Activated naive CD4-positive, alpha-beta T cell treated with anti-CD3 and anti-CD28 coated beads, Interleukin-2, amount 50 U/mL, for 16 hours (primary cell): ENCODE measurements at regions not wholly inside any gene's neighbourhood (a gene's known extent, or its start where the extent isn't known, plus 50 kb on each side); places are given as distances from the start of the nearest gene placed in this dataset.

Experiments
- DNase-seq: peaks from one replicate; pipeline ENCODE4 v3.0.0-alpha.2; 2020

DNA sequence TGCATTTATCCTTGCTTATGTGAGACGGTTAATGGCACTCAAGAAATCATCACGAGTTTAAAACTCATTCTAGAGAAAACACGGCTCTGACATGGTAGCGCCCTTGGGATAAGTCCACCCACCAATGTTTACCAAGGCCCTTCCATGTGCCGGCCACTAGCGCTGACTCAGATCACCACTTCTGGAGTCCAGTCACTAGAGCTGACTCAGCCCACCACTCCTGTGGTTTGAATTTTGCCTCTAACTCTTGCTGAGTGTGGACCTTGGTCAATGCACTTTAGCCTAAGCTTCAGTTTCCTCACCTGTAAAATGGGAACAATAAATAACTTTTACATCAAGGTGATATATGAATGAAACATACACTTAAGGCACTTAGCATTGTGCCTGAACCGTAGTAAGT lies 358.4 kb upstream of the PROK2 start:
- DNase-seq: no peak

DNA sequence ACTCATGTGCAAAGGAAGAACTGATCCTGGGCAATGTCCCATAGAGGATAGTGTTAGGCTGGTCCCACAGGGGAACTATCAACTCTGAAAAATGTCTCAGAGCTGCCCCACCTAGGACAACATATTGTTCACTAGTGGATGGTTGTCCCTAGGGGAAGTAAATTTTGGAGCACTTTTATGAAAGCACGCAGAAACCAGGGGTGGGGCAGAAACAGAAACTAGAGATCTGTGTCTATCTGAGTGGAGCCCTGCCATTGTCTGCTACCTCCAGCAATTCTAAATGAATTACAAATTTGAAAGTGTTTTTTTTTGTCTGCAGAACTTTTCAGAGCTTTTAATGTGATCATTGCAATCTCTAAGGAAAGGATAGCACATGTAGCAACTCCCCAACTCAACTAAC lies 357.1 kb upstream of the PROK2 start:
- DNase-seq: no peak

DNA sequence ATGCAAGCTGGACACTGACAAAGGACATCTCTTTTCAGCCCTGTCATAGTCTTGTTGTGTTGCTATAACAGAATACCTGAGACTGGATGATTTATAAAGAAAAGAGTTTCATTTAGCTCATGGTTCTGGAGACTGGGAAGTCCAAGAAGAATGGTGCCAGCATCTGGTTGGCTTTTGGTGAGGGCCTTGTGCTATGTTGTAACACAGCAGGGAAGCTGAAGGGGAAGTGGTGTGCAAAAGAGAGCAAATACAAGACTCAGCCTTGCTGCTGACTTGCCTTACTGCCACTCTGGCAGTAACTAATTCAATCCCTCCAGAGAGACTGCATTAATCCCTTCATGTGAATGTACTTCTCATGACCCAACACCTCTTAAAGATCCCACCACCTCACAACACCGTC lies 356.3 kb upstream of the PROK2 start:
- no peak for DNase-seq

DNA sequence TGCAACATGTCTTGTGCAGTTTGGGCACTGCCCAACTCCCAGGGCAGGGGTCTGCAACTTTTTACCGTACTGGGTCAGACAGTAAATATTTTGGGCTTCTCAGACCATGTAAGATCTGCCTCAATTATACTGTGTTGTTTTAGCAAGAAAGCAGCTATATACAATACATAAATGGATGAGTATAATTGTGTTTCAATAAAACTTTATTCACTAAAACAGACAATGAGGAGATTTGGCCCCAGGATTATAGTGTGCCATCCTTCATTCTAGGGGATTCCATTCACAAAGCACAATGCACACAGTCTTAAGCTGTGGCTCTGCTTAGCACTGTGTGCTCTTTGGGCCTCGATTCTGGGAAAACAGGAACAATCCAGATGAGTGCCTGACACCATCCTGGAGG lies 354.4 kb upstream of the PROK2 start:
- DNase-seq: no peak

DNA sequence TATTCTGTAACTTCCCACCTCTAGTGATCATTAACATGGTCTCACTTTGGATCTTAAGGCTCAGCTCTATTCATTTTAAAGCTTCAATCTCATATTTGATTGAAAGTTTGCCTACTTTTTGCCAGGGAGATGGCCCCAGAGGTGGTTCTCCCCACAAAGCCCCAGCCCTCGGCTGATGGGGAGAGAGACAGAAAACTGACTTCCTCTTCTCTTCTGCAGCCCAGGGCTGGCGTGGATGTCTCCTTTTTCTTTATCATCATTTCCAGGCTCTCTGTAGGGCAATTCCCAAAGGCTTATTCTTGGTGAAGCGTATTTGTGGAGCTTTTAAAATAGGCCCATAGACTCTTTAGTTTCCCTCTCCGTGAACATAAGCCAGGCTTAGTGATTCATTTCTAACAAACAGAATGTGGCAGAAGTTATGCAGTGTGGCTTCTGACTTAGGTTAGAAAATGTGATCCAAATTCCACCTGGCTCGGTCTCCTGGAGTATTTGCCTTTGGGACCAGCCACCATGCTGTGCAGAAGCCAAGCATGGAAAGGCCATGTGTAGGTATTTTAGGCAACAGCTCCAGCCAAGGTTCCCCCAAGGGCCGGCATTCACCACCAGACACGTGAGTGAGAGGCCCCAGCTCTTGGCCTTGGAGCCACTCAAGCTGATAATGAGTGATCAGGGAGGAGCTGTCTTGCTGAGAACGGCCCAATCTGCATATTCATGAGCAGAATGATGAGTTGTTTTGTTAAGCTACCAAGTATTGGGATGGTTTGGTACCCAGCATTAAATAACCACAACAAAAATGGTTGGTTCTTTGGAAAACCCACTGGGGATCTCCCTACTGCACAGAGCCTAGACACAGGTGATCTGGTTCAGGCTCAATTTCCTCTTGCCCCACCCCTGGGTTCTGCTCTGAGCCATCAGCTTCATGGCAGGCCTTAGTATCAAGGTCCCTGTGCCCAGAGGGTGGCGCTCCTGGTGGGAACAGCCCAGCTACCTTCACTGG lies 353.2 kb upstream of the PROK2 start:
- DNase-seq: peak; percentile 26

DNA sequence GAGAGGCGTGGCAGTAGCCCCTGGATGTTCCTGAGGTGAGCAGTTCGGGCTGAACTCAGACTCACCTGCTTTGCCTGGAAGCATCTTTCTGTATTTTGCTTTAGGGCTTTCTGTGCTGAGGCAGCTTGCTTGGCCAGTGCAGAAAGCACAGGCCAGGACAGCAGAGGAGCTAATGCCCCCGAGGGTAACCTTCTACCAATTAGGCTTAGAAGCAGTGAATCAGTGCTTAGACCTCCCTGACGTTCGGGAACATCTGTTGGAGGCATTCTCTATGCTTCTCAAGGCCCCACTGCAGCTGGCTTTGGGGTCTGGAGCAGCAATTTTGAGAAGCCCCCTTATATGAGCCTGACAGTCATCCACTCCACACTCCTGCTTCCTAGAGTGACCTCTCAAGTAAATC lies 350.7 kb upstream of the PROK2 start:
- DNase-seq: no peak

DNA sequence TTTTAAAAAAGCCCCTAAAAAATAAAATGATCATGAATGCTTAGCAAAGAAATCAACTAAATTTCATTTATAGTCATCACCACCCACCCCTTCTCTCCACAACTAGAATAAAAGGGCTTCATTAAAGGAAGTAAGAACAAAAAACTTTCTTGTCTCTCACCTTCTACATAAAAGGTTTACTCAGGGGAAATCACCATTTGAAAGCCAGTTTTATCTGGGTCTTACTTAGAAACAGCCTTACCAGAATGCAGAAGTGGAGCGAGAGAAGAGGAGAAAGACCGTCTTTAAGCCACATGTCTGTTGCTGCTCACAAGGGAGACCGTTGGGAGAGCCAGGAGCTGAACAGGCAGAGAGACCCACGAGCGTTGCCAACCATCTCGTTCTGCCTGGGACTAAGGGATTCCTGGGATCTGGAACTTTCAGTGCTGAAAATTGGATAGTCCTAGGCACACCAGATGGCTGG lies 350.1 kb upstream of the PROK2 start:
- no peak for DNase-seq

DNA sequence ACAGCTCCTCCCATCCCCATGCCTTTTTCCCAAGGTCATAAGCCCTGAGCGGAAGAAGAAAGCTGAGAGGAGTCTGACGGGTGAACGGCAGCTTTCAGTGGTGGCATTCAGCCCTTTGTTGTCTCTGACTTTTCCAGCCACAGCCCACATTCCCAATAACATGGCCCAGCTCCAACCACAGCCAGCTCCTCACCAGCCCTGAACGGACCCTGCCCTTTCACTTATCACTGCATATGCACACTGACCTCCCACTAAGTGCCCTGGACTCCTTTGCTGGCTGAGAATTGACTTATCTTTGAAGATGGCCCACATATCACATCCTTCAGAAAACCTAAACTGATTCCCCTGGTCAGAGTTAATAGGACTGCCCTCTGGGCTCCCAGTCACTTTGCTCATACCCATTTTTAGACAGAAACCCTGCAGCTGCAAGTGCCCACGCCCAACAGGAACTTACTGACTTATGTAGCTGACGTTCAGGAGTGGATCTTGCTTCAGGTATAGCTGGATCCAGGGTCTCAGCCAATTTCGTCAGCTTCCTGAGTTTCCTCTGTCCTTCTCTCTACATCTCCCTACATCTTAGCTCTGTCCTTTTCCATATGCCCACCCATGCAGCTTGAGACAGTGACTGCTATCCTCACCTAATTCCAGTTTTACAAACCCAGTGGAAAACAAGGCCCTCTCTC lies 348.5 kb upstream of the PROK2 start:
- DNase-seq: no peak

DNA sequence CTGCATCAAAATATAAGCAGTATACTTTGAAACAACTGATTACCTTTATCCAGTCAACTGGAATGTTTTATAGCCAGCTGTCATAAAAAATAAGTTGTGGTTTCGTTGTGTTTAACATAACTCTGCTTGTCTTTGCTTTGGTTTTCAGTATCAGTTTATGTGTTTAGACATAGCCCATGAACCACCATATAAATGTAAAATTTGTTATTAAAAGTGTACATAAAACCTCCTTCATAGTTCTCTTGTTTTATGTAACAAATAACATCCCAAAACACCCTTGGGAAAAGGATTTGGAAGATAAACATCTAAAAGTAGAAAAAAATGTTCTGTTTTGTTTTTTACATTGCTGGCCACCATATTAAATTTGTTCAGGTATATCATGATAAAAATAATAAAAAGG lies 347.0 kb upstream of the PROK2 start:
- no peak for DNase-seq

DNA sequence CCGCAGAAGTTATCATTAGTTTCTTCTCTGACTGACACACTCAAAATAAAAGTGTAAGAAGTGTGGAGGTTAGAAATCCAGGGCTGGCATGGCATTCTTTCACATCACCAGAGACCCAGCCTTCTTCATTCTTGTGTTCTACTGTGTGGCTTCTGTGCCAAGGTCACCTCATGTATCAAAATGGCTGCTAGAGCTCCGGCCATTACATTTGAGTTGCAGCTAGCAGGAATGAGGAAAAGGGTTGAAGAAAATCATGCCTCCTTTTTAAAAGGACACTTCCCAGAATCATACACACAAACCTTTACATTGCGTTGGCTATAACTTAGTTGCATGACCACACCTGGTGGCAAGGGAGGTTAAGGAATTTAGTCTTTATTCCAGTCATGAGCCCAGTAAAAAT lies 345.6 kb upstream of the PROK2 start:
- no peak for DNase-seq

DNA sequence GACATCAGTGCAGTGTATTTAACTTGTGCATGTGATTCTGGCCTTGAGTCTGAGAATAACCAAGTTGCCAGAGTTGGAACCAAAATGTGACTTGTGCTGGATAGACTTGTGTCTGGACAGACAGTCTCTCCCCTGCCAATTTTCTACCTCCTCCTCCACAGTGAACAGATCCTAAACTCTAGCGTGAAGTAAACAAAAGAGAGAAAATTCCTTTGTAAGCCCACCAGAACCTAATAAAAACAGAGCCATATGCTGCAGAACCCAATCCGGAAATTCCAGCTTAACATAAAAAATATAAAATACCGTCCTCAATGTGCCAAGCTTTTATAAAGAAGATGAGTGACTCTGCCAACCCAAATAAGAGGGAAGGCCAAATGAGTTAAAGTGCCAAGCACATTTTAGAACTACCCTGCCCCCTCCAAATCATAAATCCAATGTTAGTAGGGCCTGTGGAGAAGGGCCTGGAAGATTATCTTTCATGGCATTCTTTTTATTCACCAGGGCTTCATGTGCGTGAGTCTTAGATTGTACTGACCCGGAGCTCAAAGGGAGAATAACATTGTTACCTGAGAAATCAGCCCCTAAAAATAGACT lies 344.6 kb upstream of the PROK2 start:
- DNase-seq: no peak

DNA sequence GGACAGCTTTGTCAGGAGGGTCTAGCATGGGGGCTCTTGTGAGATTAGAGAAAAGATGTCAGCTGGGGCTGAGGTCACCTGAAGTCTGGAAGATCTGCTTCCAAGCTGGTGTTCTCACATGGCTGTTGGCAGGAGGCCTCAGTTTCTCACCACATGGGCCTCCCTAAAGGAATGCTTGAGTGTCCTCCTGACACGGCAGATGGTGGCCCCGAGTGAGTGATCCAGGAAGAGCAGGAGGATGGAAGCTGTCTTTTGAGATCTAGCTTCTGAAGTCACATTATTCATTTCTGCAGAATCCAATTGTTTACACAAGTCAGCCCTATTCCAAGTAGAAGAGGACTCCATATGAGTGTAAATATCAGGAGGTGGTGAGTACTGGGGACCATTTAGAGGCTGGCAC lies 344.0 kb upstream of the PROK2 start:
- DNase-seq: no peak

DNA sequence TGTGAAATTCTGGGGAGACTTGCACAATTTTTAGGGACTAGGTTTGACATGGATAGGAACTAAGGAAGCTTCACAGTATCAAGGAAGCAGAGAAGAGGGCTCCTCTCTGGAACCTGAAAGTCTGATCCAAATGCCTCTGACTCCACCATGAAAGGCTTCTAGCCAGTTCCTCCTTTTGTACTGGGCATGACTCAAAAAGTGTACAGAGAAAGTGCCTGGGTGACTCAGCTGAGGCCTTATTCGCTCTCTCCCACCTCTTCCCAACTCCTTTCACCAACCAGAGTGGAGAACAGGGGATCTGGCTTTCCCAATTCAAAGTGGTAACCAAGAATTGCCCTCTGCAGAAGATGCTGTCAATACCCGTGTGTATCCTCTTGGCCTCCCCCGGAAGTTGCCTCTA lies 342.9 kb upstream of the PROK2 start:
- DNase-seq: no peak

DNA sequence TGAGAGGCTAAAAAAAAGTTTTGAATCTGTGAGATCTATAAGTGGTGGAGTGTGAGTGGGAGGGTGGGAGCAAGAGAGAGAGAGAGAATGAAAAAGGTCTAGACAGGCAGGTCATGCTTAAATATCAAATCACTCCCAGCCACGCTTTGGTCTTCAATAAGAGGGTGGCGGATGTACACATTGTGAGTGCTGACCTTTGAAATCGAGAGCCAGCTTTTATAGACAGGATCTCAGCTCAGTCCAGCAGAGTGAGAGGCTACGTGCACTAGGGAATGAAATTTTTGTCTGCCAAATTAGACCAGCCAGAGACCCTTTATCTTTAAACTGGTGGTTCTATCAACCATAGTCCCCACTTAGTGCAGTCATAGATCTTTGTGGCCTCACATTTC lies 342.3 kb upstream of the PROK2 start:
- no peak for DNase-seq

DNA sequence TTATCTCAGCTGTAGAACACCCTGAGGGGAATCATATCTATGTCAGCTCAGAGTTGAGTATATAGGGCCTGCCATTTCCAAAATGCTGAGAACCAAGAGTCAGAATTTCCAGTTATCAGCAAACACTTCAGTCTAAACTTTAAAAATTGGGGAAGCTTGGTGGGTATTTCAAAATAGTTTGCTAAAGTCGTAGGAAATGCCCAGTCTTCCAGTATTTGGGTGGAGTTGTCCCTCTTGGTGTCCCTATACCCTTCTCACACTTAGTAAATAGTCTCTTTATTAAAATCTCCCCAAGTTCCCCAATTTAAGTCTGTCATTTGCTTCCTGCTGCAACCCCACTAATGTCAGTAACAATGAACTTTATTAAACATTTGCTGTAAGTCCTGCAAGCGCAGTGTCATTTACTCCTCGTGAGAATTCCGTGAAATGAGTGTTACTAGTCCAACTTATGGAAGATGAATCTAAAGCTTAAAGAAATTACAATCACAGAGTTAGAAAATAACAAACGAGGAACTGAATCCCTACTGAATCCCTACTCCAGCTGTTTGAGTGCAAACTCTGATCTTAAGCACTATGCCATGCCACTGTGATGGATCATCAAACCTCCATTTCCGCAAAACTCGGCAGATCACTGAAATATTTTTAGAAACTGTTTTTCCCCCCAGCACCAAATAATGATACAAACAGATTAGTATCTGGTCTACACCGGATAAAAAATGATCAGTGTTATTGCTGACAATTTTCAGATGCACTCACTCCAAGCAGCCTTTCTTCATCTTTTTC lies 341.7 kb upstream of the PROK2 start:
- DNase-seq: no peak

DNA sequence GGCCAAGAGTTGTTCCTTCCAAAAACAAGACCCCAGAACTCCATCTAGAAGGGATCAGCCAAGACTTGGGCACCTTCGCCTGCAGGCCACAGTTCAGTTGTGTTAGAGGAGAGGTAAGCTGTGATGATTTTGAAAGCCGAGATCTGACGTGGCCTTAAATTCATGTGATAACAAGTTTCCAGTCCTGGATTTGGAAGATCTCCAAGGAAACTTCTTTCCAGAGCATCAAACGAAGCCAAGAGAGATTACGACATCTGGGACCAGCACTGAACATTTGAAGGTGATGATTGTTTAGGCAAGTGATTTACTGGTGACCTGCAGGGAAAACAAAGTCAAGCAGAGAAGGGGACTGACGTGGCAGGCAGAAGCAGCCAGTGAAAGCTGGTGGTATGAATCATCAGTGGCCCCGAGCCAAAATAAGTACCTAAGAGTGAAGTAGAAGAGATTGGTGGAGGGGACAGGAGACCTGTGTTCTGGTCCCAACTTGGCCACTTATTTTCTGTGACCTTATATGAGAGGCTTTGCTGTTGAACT lies 339.0 kb upstream of the PROK2 start:
- no peak for DNase-seq

DNA sequence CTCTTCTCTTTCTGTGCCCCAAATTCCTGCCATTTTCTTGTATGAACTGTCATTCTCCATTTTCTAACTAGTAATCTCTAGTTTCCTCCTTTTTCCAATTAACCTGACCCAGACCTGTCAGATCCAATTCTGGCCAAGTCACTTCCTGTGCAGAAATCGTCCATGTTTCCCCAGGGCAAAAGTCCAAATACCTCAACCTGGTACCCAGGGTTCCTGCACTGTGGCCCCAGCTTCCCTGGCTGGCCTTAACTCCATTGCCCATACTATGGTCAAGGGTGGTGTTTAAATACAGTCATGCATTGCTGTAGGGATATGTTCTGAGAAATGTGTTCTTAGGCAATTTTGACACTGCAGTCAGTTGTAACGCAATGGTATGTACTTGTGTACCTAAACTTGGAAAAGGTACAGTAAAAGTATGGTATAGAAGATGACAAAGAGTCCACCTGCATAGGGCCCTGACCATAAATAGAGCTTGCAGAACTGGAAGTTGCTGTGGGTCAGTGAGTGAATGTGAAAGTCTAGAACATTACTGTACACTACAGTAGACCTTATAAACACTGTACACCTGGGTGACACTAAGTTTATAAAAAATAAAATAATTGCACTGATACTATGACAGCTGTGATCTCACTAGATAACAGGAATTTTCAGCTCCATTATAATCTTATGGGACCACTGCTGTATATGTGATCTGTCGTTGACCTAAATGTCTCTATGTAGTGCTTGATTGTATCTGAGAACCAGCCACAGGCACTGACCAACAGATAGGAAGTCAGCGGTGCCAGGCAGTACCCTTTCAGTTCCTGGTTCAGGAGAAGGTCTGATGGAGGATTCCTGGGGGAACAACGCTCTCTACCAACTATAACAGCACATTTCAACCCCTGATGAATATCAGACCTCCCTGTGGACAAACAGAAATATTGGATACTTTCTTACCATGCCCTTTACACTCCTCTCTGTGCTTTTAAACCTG lies 336.1 kb upstream of the PROK2 start:
- no peak for DNase-seq

DNA sequence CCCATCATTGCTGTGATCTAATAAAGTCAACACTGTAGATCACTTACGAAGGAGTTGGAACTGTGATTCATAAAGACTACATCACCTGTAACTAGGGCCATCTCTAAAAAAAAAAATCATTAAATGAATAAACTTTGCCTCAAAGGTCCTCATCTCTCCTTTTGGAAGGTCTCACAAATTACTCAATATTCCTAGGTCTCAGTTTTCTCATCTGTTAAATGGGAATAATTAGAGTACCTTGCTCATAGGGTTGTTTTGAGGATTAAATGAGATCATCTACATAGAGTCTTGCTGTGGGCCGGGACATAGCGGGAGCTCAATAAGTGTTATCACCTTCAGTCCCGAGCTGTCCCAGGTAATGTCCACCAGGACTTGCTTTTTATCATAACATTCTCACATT lies 335.1 kb upstream of the PROK2 start:
- no peak for DNase-seq

DNA sequence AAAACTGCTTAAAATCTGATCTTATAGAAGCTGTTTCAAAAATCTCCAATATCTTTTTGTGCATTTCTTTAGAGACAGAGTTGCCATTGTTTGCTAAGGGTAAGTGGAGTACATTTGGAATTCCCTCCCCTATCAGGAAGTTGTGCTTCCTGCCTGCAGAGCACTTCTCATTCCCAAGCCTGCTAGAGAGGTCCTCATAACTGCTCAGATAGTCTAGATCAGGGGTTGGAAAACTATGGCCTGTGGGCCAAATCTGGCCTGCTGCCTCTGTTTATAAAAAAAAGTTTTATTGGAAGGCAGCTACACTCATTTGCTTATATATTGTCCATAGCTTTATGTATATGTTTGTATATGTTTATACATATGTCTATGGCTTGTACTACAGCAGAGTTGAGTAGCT lies 333.7 kb upstream of the PROK2 start:
- DNase-seq: no peak

DNA sequence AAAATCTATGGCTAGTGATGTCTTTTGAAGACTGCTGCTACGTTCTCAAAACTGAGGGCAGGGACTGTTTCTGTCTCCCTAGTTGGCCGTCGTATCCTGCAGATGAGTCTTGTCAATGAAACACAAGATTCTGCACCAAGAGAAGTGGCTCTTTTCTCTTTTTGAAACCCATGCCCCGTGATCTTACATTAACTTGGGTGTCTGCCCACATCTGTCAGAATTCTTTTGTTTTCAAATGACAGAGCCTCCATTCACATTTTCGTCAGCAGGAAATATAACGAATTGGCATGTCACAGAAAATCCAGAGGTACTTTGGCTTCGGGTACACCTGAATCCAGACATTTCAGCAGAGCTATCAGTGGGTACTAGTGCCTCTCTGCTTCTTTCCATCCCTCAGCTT lies 331.3 kb upstream of the PROK2 start:
- DNase-seq: no peak

DNA sequence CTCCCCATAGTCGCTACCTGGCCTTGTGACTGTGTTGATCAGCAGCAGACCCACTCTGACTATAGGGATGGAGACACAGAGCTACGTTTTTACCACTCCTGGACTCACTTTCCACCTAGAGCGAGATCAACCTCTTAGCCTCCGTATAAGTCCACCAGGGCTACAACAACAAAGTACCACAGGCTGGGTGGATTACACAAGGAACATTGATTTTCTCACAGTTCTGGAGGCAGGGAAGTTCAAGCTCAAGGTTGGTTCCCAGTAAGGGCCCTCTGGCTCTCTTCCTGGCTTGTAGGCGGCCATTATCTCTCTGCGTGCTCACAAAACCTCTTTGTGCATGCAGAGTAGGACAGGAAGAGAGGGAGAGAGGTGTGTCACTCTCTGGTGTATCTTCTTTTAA lies 330.4 kb upstream of the PROK2 start:
- DNase-seq: no peak

DNA sequence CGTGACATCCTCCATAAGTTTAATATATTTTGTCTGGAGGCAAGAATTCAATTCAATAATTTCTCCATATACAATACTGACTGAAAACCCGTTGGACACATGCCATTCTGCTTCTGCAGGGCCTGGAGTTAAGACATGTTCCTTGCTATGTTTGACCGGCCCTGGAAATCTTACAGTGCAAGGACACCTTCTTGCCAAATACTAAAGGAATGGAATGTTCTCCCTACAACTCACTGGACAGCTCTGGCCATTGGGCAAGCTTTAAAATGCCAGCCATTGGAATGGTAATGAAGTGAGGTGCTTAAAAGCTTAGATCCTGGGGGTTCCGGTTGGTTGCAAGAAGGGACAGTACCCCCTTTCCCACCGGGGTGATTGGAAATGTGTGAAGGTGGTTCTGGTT lies 329.8 kb upstream of the PROK2 start:
- DNase-seq: no peak
